ENCODE measurements at regions not wholly inside any gene's neighbourhood (a gene's known extent, or its start where the extent isn't known, plus 50 kb on each side); places are given as distances from the start of the nearest gene placed in this dataset.

GRCh38 chr2:120669971-120670370 lies 65.7 kb upstream of the GLI2 start:
- no peak for DNase-seq

GRCh38 chr2:120670371-120670770 lies 65.3 kb upstream of the GLI2 start:
- DNase-seq = no peak

GRCh38 chr2:120670771-120671480 lies 64.7 kb upstream of the GLI2 start:
- DNase-seq = no peak

GRCh38 chr2:120672526-120673204 lies 63.0 kb upstream of the GLI2 start:
- DNase-seq = no peak

- no peak for DNase-seq
Observed at GRCh38 chr2:120673205-120673550, 62.5 kb upstream of the GLI2 start.

- DNase-seq = no peak
Observed at GRCh38 chr2:120673571-120674061, 62.1 kb upstream of the GLI2 start.

- DNase-seq = no peak
Observed at GRCh38 chr2:120674246-120675170, 61.2 kb upstream of the GLI2 start.

GRCh38 chr2:120675460-120676130 lies 60.1 kb upstream of the GLI2 start:
- no peak for DNase-seq

- DNase-seq = no peak
Observed at GRCh38 chr2:120677221-120677620, 58.4 kb upstream of the GLI2 start.

GRCh38 chr2:120677696-120678247 lies 57.9 kb upstream of the GLI2 start:
- no peak for DNase-seq

GRCh38 chr2:120678251-120678650 lies 57.4 kb upstream of the GLI2 start:
- DNase-seq = no peak

- DNase-seq = no peak
Observed at GRCh38 chr2:120678926-120679325, 56.7 kb upstream of the GLI2 start.

- DNase-seq = no peak
Observed at GRCh38 chr2:120679526-120679925, 56.1 kb upstream of the GLI2 start.

- DNase-seq = peak; percentile 84
Observed at GRCh38 chr2:120680136-120680761, 55.4 kb upstream of the GLI2 start.

GRCh38 chr2:120681181-120681580 lies 54.5 kb upstream of the GLI2 start:
- no peak for DNase-seq

GRCh38 chr2:120681696-120682288 lies 53.9 kb upstream of the GLI2 start:
- no peak for DNase-seq

- no peak for DNase-seq
Observed at GRCh38 chr2:120682654-120683053, 53.0 kb upstream of the GLI2 start.

GRCh38 chr2:120683081-120683480 lies 52.6 kb upstream of the GLI2 start:
- no peak for DNase-seq

- no peak for DNase-seq
Observed at GRCh38 chr2:120683701-120684100, 52.0 kb upstream of the GLI2 start.

- DNase-seq = no peak
Observed at GRCh38 chr2:120684289-120685065, 51.2 kb upstream of the GLI2 start.
